ENCODE measurements at regions not wholly inside any gene's neighbourhood (a gene's known extent, or its start where the extent isn't known, plus 50 kb on each side); places are given as distances from the start of the nearest gene placed in this dataset.

DNA sequence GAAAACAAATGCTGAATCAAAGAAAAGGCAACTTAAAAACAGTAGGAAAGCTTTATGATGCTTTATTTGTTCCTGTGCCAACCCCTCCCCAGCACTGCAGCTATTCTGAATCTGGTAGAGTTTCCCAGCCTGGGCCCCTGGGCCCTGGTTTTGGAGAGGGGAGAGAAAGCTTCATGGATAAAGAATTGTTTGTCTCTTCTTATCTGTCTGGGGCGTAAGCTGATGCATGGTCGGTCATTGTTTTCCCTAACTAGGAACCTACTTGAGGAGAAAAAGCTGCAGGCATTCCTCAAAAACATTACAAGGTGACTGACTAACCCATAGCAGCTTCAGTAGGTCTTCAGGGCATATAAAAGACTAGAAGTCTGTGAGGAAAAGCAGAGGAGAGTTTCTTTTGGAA, 758.1 kb upstream of the EPHA7 start:
- TF ChIP-seq, protein P1, sequence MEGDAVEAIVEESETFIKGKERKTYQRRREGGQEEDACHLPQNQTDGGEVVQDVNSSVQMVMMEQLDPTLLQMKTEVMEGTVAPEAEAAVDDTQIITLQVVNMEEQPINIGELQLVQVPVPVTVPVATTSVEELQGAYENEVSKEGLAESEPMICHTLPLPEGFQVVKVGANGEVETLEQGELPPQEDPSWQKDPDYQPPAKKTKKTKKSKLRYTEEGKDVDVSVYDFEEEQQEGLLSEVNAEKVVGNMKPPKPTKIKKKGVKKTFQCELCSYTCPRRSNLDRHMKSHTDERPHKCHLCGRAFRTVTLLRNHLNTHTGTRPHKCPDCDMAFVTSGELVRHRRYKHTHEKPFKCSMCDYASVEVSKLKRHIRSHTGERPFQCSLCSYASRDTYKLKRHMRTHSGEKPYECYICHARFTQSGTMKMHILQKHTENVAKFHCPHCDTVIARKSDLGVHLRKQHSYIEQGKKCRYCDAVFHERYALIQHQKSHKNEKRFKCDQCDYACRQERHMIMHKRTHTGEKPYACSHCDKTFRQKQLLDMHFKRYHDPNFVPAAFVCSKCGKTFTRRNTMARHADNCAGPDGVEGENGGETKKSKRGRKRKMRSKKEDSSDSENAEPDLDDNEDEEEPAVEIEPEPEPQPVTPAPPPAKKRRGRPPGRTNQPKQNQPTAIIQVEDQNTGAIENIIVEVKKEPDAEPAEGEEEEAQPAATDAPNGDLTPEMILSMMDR (IDR thresholded peaks at IDR 0.05) = no peak
- TF ChIP-seq POLR2A (IDR thresholded peaks at IDR 0.05; ENCODE audit: low read depth) = no peak
